Neural cell (in vitro differentiated cells): ENCODE measurements at regions not wholly inside any gene's neighbourhood (a gene's known extent, or its start where the extent isn't known, plus 50 kb on each side); places are given as distances from the start of the nearest gene placed in this dataset.

Experiments
- H2AFZ ChIP-seq: fragments of 200-600, 300-800 bp; sonication (generic), shearing (Covaris generic); 2 replicates; pipeline ENCODE4 v1.6.0; 2014; ENCODE audit warnings: low read depth, mild to moderate bottlenecking, antibody characterized with exemption, low read length, moderate library complexity
- H3F3A ChIP-seq: fragments of 200-600 bp; shearing (Covaris generic); 2 replicates; pipeline ENCODE4 v1.6.1; 2016; ENCODE audit warnings: mild to moderate bottlenecking, moderate library complexity, mixed read lengths, antibody characterized with exemption, low read length; ENCODE audit not compliant: insufficient read depth, poor library complexity, severe bottlenecking
- H3K27ac ChIP-seq: fragments of 200-600, 300-800 bp; sonication (generic), shearing (Covaris generic); 2 replicates; pipeline ENCODE4 v1.5.1; 2014; ENCODE audit warnings: mild to moderate bottlenecking, low read length, moderate library complexity
- H3K27me3 ChIP-seq: fragments of 300-800, 200-600 bp; sonication (generic), shearing (Covaris generic); 2 replicates; pipeline ENCODE4 v1.6.0; 2014; ENCODE audit warnings: mild to moderate bottlenecking, low read depth, low read length, moderate library complexity; ENCODE audit not compliant: insufficient read depth
- H3K36me3 ChIP-seq: fragments of 300-800, 200-600 bp; sonication (generic), shearing (Covaris generic); 2 replicates; pipeline ENCODE4 v1.5.1; 2014; ENCODE audit warnings: mild to moderate bottlenecking, antibody characterized with exemption, low read length, moderate library complexity; ENCODE audit not compliant: insufficient read depth
- H3K4me2 ChIP-seq: fragments of 300-800, 200-600 bp; sonication (generic), shearing (Covaris generic); 2 replicates; pipeline ENCODE4 v1.6.0; 2014; ENCODE audit warnings: mild to moderate bottlenecking, low read length
- H3K4me3 ChIP-seq: fragments of 300-800, 200-600 bp; sonication (generic), shearing (Covaris generic); 2 replicates; pipeline ENCODE4 v1.5.1; 2014; ENCODE audit warnings: mild to moderate bottlenecking, low read length, moderate library complexity
- H3K79me2 ChIP-seq: fragments of 200-600 bp; shearing (Covaris generic); replicated peaks from 2 replicates; pipeline ENCODE4 v1.6.0; 2014; ENCODE audit warnings: mild to moderate bottlenecking, low read length, moderate library complexity; ENCODE audit not compliant: insufficient read depth
- H3K9ac ChIP-seq: fragments of 300-800, 200-600 bp; sonication (generic), shearing (Covaris generic); 2 replicates; pipeline ENCODE4 v1.6.1; 2016; ENCODE audit warnings: mild to moderate bottlenecking, low read length, mixed read lengths
- H3K9me2 ChIP-seq: fragments of 200-600 bp; shearing (Covaris generic); 2 replicates; pipeline ENCODE4 v1.6.1; 2016; ENCODE audit warnings: mild to moderate bottlenecking, low read length, mixed read lengths; ENCODE audit not compliant: insufficient read depth
- H3K9me3 ChIP-seq: fragments of 200-600, 300-800 bp; sonication (generic), shearing (Covaris generic); 2 replicates; pipeline ENCODE4 v1.6.1; 2016; ENCODE audit warnings: mild to moderate bottlenecking, mixed run types, low read length, moderate library complexity, mixed read lengths
- H4K20me1 ChIP-seq: fragments of 200-600 bp; shearing (Covaris generic); 2 replicates; pipeline ENCODE4 v1.6.1; 2016; ENCODE audit warnings: mild to moderate bottlenecking, mixed run types; ENCODE audit not compliant: insufficient read depth
- CTCF ChIP-seq: fragments of 450-650 bp; IDR thresholded peaks from 2 replicates; pipeline ENCODE4 v1.5.1; 2014; ENCODE audit warnings: antibody characterized with exemption, mild to moderate bottlenecking, moderate library complexity; ENCODE audit not compliant: poor library complexity, severe bottlenecking
- EP300 ChIP-seq: fragments of 450-650 bp; conservative IDR thresholded peaks from 2 replicates; pipeline ENCODE4 v1.6.1; 2014; ENCODE audit warnings: antibody characterized with exemption, mild to moderate bottlenecking, moderate library complexity; ENCODE audit not compliant: poor library complexity, severe bottlenecking
- EZH2 ChIP-seq: fragments of 200-600, 300-800 bp; shearing (Covaris generic), sonication (generic); IDR thresholded peaks from 2 replicates; pipeline ENCODE4 v1.6.1; 2014; ENCODE audit warnings: antibody characterized with exemption, low read length, borderline replicate concordance, mild to moderate bottlenecking; ENCODE audit not compliant: insufficient read depth, poor library complexity, severe bottlenecking
- MXI1 ChIP-seq: fragments of 450-650 bp; conservative IDR thresholded peaks from 2 replicates; pipeline ENCODE4 v1.6.1; 2014; ENCODE audit warnings: antibody characterized with exemption, mild to moderate bottlenecking; ENCODE audit not compliant: poor library complexity, severe bottlenecking
- POLR2AphosphoS5 ChIP-seq: IDR thresholded peaks from 2 replicates; pipeline ENCODE4 v1.6.1; 2012
- RAD21 ChIP-seq: fragments of 450-650 bp; conservative IDR thresholded peaks from 2 replicates; pipeline ENCODE4 v1.6.1; 2014; ENCODE audit warnings: antibody characterized with exemption, mild to moderate bottlenecking, moderate library complexity
- REST ChIP-seq: IDR thresholded peaks from 2 replicates; pipeline ENCODE4 v1.6.1; 2012; ENCODE audit warnings: borderline replicate concordance
- SMC3 ChIP-seq: fragments of 450-650 bp; conservative IDR thresholded peaks from 2 replicates; pipeline ENCODE4 v1.6.1; 2014; ENCODE audit warnings: antibody characterized with exemption, mild to moderate bottlenecking, moderate library complexity; ENCODE audit not compliant: poor library complexity
- TAF1 ChIP-seq: IDR thresholded peaks from 2 replicates; pipeline ENCODE4 v1.6.1; 2012; ENCODE audit warnings: low read depth

- Histone ChIP-seq H3K27me3 (no peaks in the 10 kb centered on the region), H3K9me2 (no peaks in the 10 kb centered on the region), H3K27ac (no peak overlapping the region), H3K4me2 (no peak overlapping the region), H2AFZ (no peak overlapping the region), H3K4me3 (no peak overlapping the region), H3K79me2 (no peaks in the 10 kb centered on the region), H4K20me1 (no peaks in the 10 kb centered on the region), H3F3A (no peaks in the 10 kb centered on the region), H3K9me3 (no peaks in the 10 kb centered on the region), H3K9ac (no peak overlapping the region), H3K36me3 (no peaks in the 10 kb centered on the region)
- TF ChIP-seq EZH2 = no peak
- TF ChIP-seq RAD21 = no peak
- no peak for TF ChIP-seq SMC3
These were observed 256.0 kb upstream of the B3GAT1 start for GRCh38 chr11:134668076-134668475.

GRCh38 chr11:134667505-134667904 is 255.5 kb upstream of the B3GAT1 start:
- Histone ChIP-seq H3K27me3 (no peaks in the 10 kb centered on the region), H3K9me3 (no peaks in the 10 kb centered on the region), H3K9me2 (no peaks in the 10 kb centered on the region), H3K36me3 (no peaks in the 10 kb centered on the region), H3K4me2 (no peak overlapping the region), H3K9ac (no peak overlapping the region), H4K20me1 (no peaks in the 10 kb centered on the region), H3F3A (no peaks in the 10 kb centered on the region), H3K4me3 (no peak overlapping the region), H2AFZ (no peak overlapping the region), H3K79me2 (no peaks in the 10 kb centered on the region), H3K27ac (no peak overlapping the region)
- no peak for TF ChIP-seq EP300
- no peak for TF ChIP-seq CTCF
- TF ChIP-seq MXI1 = no peak
- no peak for TF ChIP-seq REST
- no peak for TF ChIP-seq SMC3
- TF ChIP-seq TAF1 = no peak
- TF ChIP-seq EZH2 = no peak
- TF ChIP-seq RAD21 = no peak
- TF ChIP-seq POLR2AphosphoS5 = no peak

GRCh38 chr11:134667175-134667500 is 255.1 kb upstream of the B3GAT1 start:
- Histone ChIP-seq H4K20me1 (no peaks in the 10 kb centered on the region), H3K36me3 (no peaks in the 10 kb centered on the region), H3K79me2 (no peaks in the 10 kb centered on the region), H3K4me3 (no peak overlapping the region), H3K9me3 (no peaks in the 10 kb centered on the region), H2AFZ (no peak overlapping the region), H3K9me2 (no peaks in the 10 kb centered on the region), H3K27me3 (no peaks in the 10 kb centered on the region), H3F3A (no peaks in the 10 kb centered on the region), H3K27ac (no peak overlapping the region), H3K4me2 (no peak overlapping the region), H3K9ac (no peak overlapping the region)
- TF ChIP-seq MXI1 (no peak), EZH2 (no peak), POLR2AphosphoS5 (no peak), RAD21 (no peak), REST (no peak), SMC3 (no peak), CTCF (no peak), TAF1 (no peak), EP300 (no peak)
